Astrocyte (in vitro differentiated cells and primary cell): ENCODE measurements at regions not wholly inside any gene's neighbourhood (a gene's known extent, or its start where the extent isn't known, plus 50 kb on each side); places are given as distances from the start of the nearest gene placed in this dataset.

Experiments
- DNase-seq: peaks from one replicate; pipeline ENCODE4 v3.0.0-alpha.2; 2010; ENCODE audit warnings: low read depth
- FAIRE-seq: peaks from 2 replicates; lab custom pipeline; 2011; peaks lifted over from hg19 to GRCh38; lab: Jason Lieb, UNC
- H2AFZ ChIP-seq: 2 replicates; pipeline ENCODE4 v1.6.0; 2012; ENCODE audit warnings: low read depth, low read length, inconsistent platforms
- H3K27ac ChIP-seq: 2 replicates; pipeline ENCODE4 v1.5.1; 2011; ENCODE audit warnings: low read depth, low read length, inconsistent platforms
- H3K27me3 ChIP-seq: 2 replicates; pipeline ENCODE4 v1.6.0; 2011; ENCODE audit warnings: low read length, inconsistent platforms; ENCODE audit not compliant: insufficient read depth
- H3K36me3 ChIP-seq: 2 replicates; pipeline ENCODE4 v1.5.1; 2011; ENCODE audit warnings: low read length, inconsistent platforms; ENCODE audit not compliant: insufficient read depth
- H3K4me1 ChIP-seq: 2 replicates; pipeline ENCODE4 v1.5.1; 2011; ENCODE audit warnings: low read length, inconsistent platforms; ENCODE audit not compliant: insufficient read depth
- H3K4me2 ChIP-seq: 2 replicates; pipeline ENCODE4 v1.6.0; 2012; ENCODE audit warnings: low read length, inconsistent platforms
- H3K4me3 ChIP-seq: 2 replicates; pipeline ENCODE4 v1.5.1; 2011; ENCODE audit warnings: low read depth, mild to moderate bottlenecking, low read length, inconsistent platforms; ENCODE audit not compliant: insufficient read depth
- H3K79me2 ChIP-seq: 2 replicates; pipeline ENCODE4 v1.6.0; 2012; ENCODE audit warnings: mild to moderate bottlenecking, low read length, inconsistent platforms; ENCODE audit not compliant: insufficient read depth
- H3K9ac ChIP-seq: 2 replicates; pipeline ENCODE4 v1.6.0; 2012; ENCODE audit warnings: mild to moderate bottlenecking, low read length, inconsistent platforms
- H3K9me3 ChIP-seq: 2 replicates; pipeline ENCODE4 v1.5.1; 2012; ENCODE audit warnings: low read depth, mild to moderate bottlenecking, low read length, inconsistent platforms; ENCODE audit not compliant: insufficient read depth
- H4K20me1 ChIP-seq: 2 replicates; pipeline ENCODE4 v1.6.0; 2012; ENCODE audit warnings: low read length, inconsistent platforms; ENCODE audit not compliant: insufficient read depth
- H3K27ac Mint-ChIP-seq: one replicate; pipeline ENCODE4 v1.8.0; 2021; ENCODE audit warnings: mild to moderate bottlenecking, mixed read lengths; ENCODE audit not compliant: unreplicated experiment
- H3K27me3 Mint-ChIP-seq: one replicate; pipeline ENCODE4 v1.8.0; 2021; ENCODE audit warnings: low read depth, mixed read lengths; ENCODE audit not compliant: unreplicated experiment
- H3K36me3 Mint-ChIP-seq: one replicate; pipeline ENCODE4 v1.8.0; 2021; ENCODE audit warnings: low read depth, mixed read lengths; ENCODE audit not compliant: unreplicated experiment
- H3K4me1 Mint-ChIP-seq: one replicate; pipeline ENCODE4 v1.8.0; 2021; ENCODE audit warnings: low read depth, mixed read lengths; ENCODE audit not compliant: unreplicated experiment
- H3K4me3 Mint-ChIP-seq: one replicate; pipeline ENCODE4 v1.8.0; 2021; ENCODE audit warnings: mild to moderate bottlenecking, moderate library complexity, mixed read lengths; ENCODE audit not compliant: unreplicated experiment
- H3K9me3 Mint-ChIP-seq: one replicate; pipeline ENCODE4 v1.8.0; 2021; ENCODE audit warnings: mild to moderate bottlenecking, mixed read lengths; ENCODE audit not compliant: unreplicated experiment
- CTCF ChIP-seq: IDR thresholded peaks from 2 replicates; pipeline ENCODE4 v1.5.1; 2011; ENCODE audit warnings: low read depth, mild to moderate bottlenecking, inconsistent platforms, low read length, moderate library complexity; ENCODE audit not compliant: insufficient read depth
- EZH2 ChIP-seq: IDR thresholded peaks from 2 replicates; pipeline ENCODE4 v1.6.1; 2012; ENCODE audit warnings: mild to moderate bottlenecking, low read length, inconsistent platforms; ENCODE audit not compliant: insufficient read depth

DNA sequence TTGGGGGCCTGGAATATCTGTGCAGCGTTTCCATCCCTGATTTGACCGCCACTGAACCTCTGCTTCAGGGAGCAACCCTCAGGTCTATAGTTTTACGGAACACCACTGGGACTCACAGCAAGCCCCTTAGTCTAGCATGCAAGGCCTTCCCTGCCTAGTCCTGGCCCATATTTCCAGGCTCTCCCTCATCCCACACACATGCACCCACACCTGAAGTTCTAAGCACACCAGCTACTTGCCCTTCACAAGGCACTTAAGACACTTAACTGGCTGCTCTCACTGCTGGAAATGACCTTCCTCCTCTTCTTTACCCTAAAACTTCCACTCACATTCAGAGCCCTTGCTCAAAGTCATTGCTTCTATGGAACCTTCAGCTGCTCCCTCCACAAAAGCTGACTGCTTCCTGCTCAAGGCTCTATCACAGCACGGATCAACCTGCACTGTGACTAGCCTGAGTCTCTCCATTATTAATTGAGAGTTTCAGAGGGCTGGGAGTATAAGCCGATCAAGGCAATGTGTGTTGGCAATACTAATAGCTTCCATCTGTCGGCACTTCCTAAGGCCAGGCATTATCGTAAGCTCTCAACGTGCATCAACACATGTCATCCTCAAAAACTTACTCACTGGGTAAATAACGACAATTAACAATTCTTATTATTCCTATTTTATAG, 84.3 kb downstream of the RRAGC start:
- Histone ChIP-seq H4K20me1 (no peaks in the 10 kb centered on the region), H3K9me3 (no peaks in the 10 kb centered on the region), H3K27ac (no peak overlapping the region), H3K27me3 (peaks cover 20% of the 10 kb centered on the region), H3K36me3 (no peaks in the 10 kb centered on the region), H3K4me3 (no peak overlapping the region), H3K9ac (no peak overlapping the region), H3K4me2 (no peak overlapping the region), H3K4me1 (no peaks in the 10 kb centered on the region), H3K79me2 (no peaks in the 10 kb centered on the region), H2AFZ (no peak overlapping the region)
- DNase-seq (no peak), FAIRE-seq (no peak)
- TF ChIP-seq CTCF = no peak
- TF ChIP-seq EZH2 = no peak
- H3K36me3 Mint-ChIP-seq = no peaks in the 10 kb centered on the region
- no peaks in the 10 kb centered on the region for H3K4me1 Mint-ChIP-seq
- no peaks in the 10 kb centered on the region for H3K9me3 Mint-ChIP-seq
- H3K27ac Mint-ChIP-seq = no peak overlapping the region
- H3K4me3 Mint-ChIP-seq = no peak overlapping the region
- H3K27me3 Mint-ChIP-seq = peaks cover 48% of the 10 kb centered on the region

DNA sequence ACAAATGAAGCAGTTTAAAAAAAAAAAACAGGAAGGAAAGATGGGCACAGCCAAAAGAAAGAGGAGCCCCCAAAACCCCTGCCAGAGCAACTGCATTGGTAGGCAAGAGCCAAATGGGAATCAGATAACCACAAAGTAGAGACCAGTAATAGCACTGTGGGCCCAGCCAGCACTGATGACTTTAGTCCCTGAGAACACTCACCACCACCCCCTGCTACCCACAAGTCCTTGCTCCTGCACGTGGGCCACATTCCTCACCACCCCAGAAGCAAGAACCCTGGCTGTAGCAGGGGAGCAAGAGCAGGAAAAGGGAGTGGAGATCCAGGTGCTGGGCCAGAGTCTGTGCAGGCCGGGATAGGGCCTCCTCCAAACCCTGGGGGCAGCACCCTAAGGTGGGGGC, 86.1 kb downstream of the RRAGC start:
- H3K36me3 Mint-ChIP-seq = no peaks in the 10 kb centered on the region
- Histone ChIP-seq H3K9me3 (no peaks in the 10 kb centered on the region), H2AFZ (no peak overlapping the region), H3K27me3 (peaks cover 11% of the 10 kb centered on the region), H4K20me1 (no peaks in the 10 kb centered on the region), H3K4me3 (no peak overlapping the region), H3K36me3 (no peaks in the 10 kb centered on the region), H3K79me2 (no peaks in the 10 kb centered on the region), H3K4me1 (no peaks in the 10 kb centered on the region), H3K9ac (no peak overlapping the region), H3K27ac (no peak overlapping the region), H3K4me2 (no peak overlapping the region)
- H3K27ac Mint-ChIP-seq = no peak overlapping the region
- FAIRE-seq (no peak), DNase-seq (no peak)
- peaks cover 46% of the 10 kb centered on the region for H3K27me3 Mint-ChIP-seq
- H3K9me3 Mint-ChIP-seq = no peaks in the 10 kb centered on the region
- H3K4me1 Mint-ChIP-seq = no peaks in the 10 kb centered on the region
- TF ChIP-seq EZH2 = no peak
- TF ChIP-seq CTCF = no peak
- H3K4me3 Mint-ChIP-seq = no peak overlapping the region

GRCh38 chr1:38772953-38773352, 86.6 kb downstream of the RRAGC start:
- Histone ChIP-seq H2AFZ (no peak overlapping the region), H3K9me3 (no peaks in the 10 kb centered on the region), H3K79me2 (no peaks in the 10 kb centered on the region), H3K9ac (no peak overlapping the region), H3K27me3 (peaks cover 8% of the 10 kb centered on the region), H3K4me2 (no peak overlapping the region), H3K27ac (no peak overlapping the region), H4K20me1 (no peaks in the 10 kb centered on the region), H3K36me3 (no peaks in the 10 kb centered on the region), H3K4me1 (no peaks in the 10 kb centered on the region), H3K4me3 (no peak overlapping the region)
- Mint-ChIP-seq H3K27me3 (peaks cover 41% of the 10 kb centered on the region), H3K9me3 (no peaks in the 10 kb centered on the region), H3K27ac (no peak overlapping the region), H3K4me3 (no peak overlapping the region), H3K36me3 (no peaks in the 10 kb centered on the region), H3K4me1 (no peaks in the 10 kb centered on the region)
- DNase-seq (no peak), FAIRE-seq (no peak)
- no peak for TF ChIP-seq EZH2
